Gastroesophageal sphincter (tissue), 4 donors: ENCODE measurements at regions not wholly inside any gene's neighbourhood (a gene's known extent, or its start where the extent isn't known, plus 50 kb on each side); places are given as distances from the start of the nearest gene placed in this dataset.

ENCODE experiments used
- ATAC-seq: fragments of 150-250 bp; one replicate; pipeline ENCODE4 v1.9.1; 2016; ENCODE audit warnings: mild to moderate bottlenecking, moderate library complexity
- H3K27ac ChIP-seq, 4 donors: fragments of 200-600 bp; sonication (generic) in 3 of 4; 1 replicate in 3 of 4; 2 replicates in 1 of 4; pipeline ENCODE4 v1.5.1; 2016 to 2019
- H3K27me3 ChIP-seq: fragments of 200-600 bp; sonication (generic); one replicate; pipeline ENCODE4 v1.5.1; 2019
- H3K36me3 ChIP-seq, 2 donors: fragments of 200-600 bp; sonication (generic); one replicate each; pipeline ENCODE4 v1.5.1; 2019; ENCODE audit warnings: control low read depth in 1 of 2
- H3K4me1 ChIP-seq, 3 donors: fragments of 200-600 bp; sonication (generic); 1 replicate in 2 of 3; 2 replicates in 1 of 3; pipeline ENCODE4 v1.5.1; 2016 to 2019; ENCODE audit warnings: control low read depth in 2 of 3
- H3K4me3 ChIP-seq, 2 donors: fragments of 200-600 bp; sonication (generic); one replicate each; pipeline ENCODE4 v1.5.1; 2019; ENCODE audit warnings: mild to moderate bottlenecking in 1 of 2, moderate library complexity in 1 of 2
- H3K9me3 ChIP-seq, 3 donors: fragments of 200-600 bp; sonication (generic); one replicate each; pipeline ENCODE4 v1.5.1; 2017 to 2019; ENCODE audit warnings: control low read depth in 2 of 3
- CTCF ChIP-seq, 4 experiments: fragments of 200-600 bp in 2 of 4; fragments of 450-650 bp in 2 of 4; sonication (generic) in 1 of 4; IDR thresholded peaks; one replicate each; pipeline ENCODE4 v1.5.1; 2017 to 2019; ENCODE audit warnings: antibody characterized with exemption in 4 of 4, mild to moderate bottlenecking in 2 of 4, moderate library complexity in 2 of 4
- EP300 ChIP-seq: sonication (generic); formaldehyde crosslinking; IDR thresholded peaks from one replicate; pipeline ENCODE4 v1.6.1; 2017; ENCODE audit warnings: antibody characterized with exemption, mild to moderate bottlenecking
- POLR2A ChIP-seq, 2 donors: fragments of 450-650 bp; IDR thresholded peaks; one replicate each; pipeline ENCODE4 v1.6.1; 2017; ENCODE audit warnings: antibody characterized with exemption in 2 of 2, mild to moderate bottlenecking in 2 of 2, moderate library complexity in 1 of 2
- POLR2AphosphoS5 ChIP-seq: sonication (generic); formaldehyde crosslinking; IDR thresholded peaks from one replicate; pipeline ENCODE4 v1.6.1; 2017; ENCODE audit warnings: antibody characterized with exemption
- WGBS, 2 donors: methylation state at CpG; one replicate each; pipeline ENCODE4 v1.1.5; 2018; ENCODE audit warnings: low coverage in 1 of 2; 5-methylcytosine and 5-hydroxymethylcytosine counted together

DNA sequence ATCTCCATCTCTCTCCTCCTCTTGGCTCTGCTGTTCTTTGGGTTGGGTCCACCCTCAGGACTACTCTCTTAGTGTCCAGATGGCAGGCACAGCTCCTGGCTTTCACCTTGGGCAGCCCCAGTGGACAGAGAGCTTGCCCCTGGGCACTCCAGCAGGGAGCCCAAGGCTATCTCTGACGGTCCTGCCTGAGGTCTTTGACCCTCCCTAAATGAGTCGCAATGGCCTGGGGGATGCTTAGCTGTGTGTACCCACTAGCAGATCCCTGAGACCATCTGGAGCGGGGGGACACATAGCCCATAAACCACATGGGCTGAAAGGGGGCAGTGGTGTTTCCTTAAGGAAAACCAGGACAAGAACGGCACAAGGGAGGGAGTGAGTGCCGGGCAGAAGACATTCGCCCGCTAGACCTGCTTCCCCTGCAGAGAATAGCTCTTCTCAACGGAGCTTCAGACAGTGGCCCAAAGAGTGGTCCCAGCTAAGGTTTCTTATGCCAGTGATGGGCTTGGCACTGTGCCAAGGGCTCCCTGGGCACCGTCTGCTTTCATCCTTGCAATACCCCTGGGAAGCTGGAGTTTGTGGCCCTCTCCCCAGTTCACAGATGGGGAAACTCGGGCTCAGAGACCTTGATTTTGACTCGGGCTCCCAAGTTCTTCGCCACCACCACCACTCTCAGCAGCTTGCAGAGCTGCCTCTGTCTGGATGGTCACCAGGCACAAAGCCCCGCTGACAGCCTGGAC, 53.9 kb upstream of the ANO1 start:
- Histone ChIP-seq H3K27ac (no peak overlapping the region), H3K4me1 (no peaks in the 10 kb centered on the region), H3K36me3 (no peaks in the 10 kb centered on the region), H3K27me3 (peaks cover 8% of the 10 kb centered on the region), H3K9me3 (peaks cover 0 to 8% (median 0%) of the 10 kb centered on the region in 3 donors), H3K4me3 (no peak overlapping the region)
- ATAC-seq = no peak
- TF ChIP-seq EP300 (no peak), POLR2AphosphoS5 (no peak), CTCF (IDR thresholded peaks at IDR 0.05) (no peak), POLR2A (IDR thresholded peaks at IDR 0.05) (no peak)
- WGBS, 2 donors = 0 to 74% methylated on average over 1 to 6 of the region's 13 CpGs

GRCh38 chr11:70024773-70025045, 53.4 kb upstream of the ANO1 start:
- no CpG with 5 or more reads among the region's 3 CpGs for WGBS, 2 donors
- ATAC-seq = no peak

DNA sequence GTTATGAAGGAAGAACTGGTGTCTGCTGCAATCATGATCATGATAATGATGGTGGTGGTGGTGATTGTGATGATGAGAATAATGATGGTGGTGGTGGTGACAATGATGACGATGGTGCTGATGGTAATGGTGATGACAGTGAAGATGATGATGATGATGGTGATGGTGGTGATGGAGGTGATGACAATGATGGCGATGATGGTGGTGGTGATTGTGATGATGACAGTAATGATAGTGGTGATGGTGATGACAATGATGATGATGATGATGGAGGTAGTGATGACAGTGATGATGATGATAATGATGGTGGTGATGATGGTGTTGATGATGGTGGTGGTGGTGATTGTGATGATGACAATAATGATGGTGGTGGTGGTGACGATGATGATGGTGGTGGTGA, 52.8 kb upstream of the ANO1 start:
- H3K4me3 ChIP-seq = no peak overlapping the region
- H3K36me3 ChIP-seq = no peaks in the 10 kb centered on the region
- TF ChIP-seq POLR2A (IDR thresholded peaks at IDR 0.05) (no peak), POLR2AphosphoS5 (no peak), EP300 (no peak), CTCF (IDR thresholded peaks at IDR 0.05) (no peak)
- H3K27ac ChIP-seq = no peak overlapping the region
- 98 to 100% methylated on average over 1 to 3 of the region's 3 CpGs for WGBS, 2 donors
- no peaks in the 10 kb centered on the region for H3K4me1 ChIP-seq
- H3K27me3 ChIP-seq = peaks cover 2% of the 10 kb centered on the region
- H3K9me3 ChIP-seq = peaks cover 0 to 8% (median 0%) of the 10 kb centered on the region in 3 donors
- no peak for ATAC-seq

More at GRCh38 chr11:70024773-70025045, 53.4 kb upstream of the ANO1 start:
- TF ChIP-seq POLR2A (IDR thresholded peaks at IDR 0.05) (no peak), CTCF (IDR thresholded peaks at IDR 0.05) (no peak), EP300 (no peak), POLR2AphosphoS5 (no peak)
- Histone ChIP-seq H3K4me3 (no peak overlapping the region), H3K4me1 (no peaks in the 10 kb centered on the region), H3K36me3 (no peaks in the 10 kb centered on the region), H3K27me3 (peaks cover 8% of the 10 kb centered on the region), H3K9me3 (peaks cover 0 to 8% (median 0%) of the 10 kb centered on the region in 3 donors), H3K27ac (no peak overlapping the region)

DNA sequence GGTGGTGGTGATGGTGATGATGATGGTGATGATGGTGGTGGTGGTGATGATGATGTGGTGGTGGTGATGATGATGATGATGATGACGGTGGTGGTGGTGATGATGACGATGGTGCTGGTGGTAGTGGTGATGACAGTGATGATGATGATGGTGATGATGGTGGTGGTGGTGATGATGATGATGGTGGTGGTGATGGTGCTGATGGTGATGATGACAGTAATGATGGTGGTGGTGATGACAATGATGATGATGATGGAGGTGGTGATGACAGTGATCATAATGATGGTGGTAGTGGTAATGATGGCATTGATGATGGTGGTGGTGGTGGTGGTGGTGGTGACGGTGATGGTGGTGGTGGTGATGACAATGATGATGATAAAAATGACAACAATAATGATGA, 52.1 kb upstream of the ANO1 start:
- no peak for ATAC-seq
- no peaks in the 10 kb centered on the region for H3K4me1 ChIP-seq
- no peaks in the 10 kb centered on the region for H3K36me3 ChIP-seq
- no peaks in the 10 kb centered on the region for H3K27me3 ChIP-seq
- H3K4me3 ChIP-seq = no peak overlapping the region
- TF ChIP-seq POLR2A (IDR thresholded peaks at IDR 0.05) (no peak), POLR2AphosphoS5 (no peak), CTCF (IDR thresholded peaks at IDR 0.05) (no peak), EP300 (no peak)
- peaks cover 0 to 8% (median 0%) of the 10 kb centered on the region in 3 donors for H3K9me3 ChIP-seq
- H3K27ac ChIP-seq = no peak overlapping the region
- WGBS, 2 donors = 52 to 69% methylated on average over 3 of the region's 3 CpGs

DNA sequence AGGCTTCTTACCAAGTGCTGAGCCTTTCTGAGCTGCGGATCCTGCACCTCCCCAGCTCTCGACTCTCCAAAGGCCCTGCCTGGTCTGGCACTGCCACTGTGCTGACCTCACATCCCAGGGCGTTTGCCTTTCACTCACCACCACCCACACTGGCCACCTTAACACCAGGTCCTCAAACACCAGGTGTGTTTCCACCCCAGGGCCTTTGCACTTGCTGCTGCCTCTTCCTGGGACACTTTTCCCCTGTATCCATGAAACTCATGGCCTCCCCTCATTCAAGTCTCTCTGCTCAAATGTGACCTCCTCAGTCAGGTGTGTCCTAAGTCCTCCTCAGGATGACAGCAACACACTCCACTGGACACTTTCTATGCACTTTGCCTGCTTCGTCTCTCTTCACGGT, 51.4 kb upstream of the ANO1 start:
- 88 to 100% methylated on average over 2 to 4 of the region's 5 CpGs for WGBS, 2 donors
- Histone ChIP-seq H3K27me3 (no peaks in the 10 kb centered on the region), H3K27ac (no peak overlapping the region), H3K4me3 (no peak overlapping the region), H3K36me3 (no peaks in the 10 kb centered on the region), H3K9me3 (peaks cover 0 to 8% (median 0%) of the 10 kb centered on the region in 3 donors), H3K4me1 (no peaks in the 10 kb centered on the region)
- no peak for ATAC-seq
- no peak for TF ChIP-seq CTCF (IDR thresholded peaks at IDR 0.05)
- no peak for TF ChIP-seq EP300
